KMS-11 (cell line): ENCODE measurements at regions not wholly inside any gene's neighbourhood (a gene's known extent, or its start where the extent isn't known, plus 50 kb on each side); places are given as distances from the start of the nearest gene placed in this dataset.

Experiments used
- H2AFZ ChIP-seq: fragments of 200-600 bp; sonication (generic); 2 replicates; pipeline ENCODE4 v1.6.1; 2016; ENCODE audit warnings: antibody characterized with exemption, mixed run types, low read depth
- H3K27ac ChIP-seq: fragments of 200-600 bp; sonication (generic); 2 replicates; pipeline ENCODE4 v1.6.1; 2016; ENCODE audit warnings: mild to moderate bottlenecking, mixed run types
- H3K27me3 ChIP-seq: fragments of 200-600 bp; sonication (generic); 2 replicates; pipeline ENCODE4 v1.6.1; 2017; ENCODE audit warnings: mild to moderate bottlenecking, low read depth, mixed run types, moderate library complexity; ENCODE audit not compliant: insufficient read depth
- H3K36me3 ChIP-seq: fragments of 200-600 bp; sonication (generic); 2 replicates; pipeline ENCODE4 v1.6.1; 2017; ENCODE audit warnings: mild to moderate bottlenecking, mixed run types; ENCODE audit not compliant: insufficient read depth
- H3K4me1 ChIP-seq: fragments of 200-600 bp; sonication (generic); 2 replicates; pipeline ENCODE4 v1.6.1; 2016; ENCODE audit warnings: mild to moderate bottlenecking, low read depth, mixed run types; ENCODE audit not compliant: poor library complexity, severe bottlenecking
- H3K4me2 ChIP-seq: fragments of 200-600 bp; sonication (generic); 2 replicates; pipeline ENCODE4 v1.7.0; 2016; ENCODE audit warnings: mild to moderate bottlenecking, mixed run types
- H3K4me3 ChIP-seq: fragments of 200-600 bp; sonication (generic); IDR thresholded peaks from 2 replicates; pipeline ENCODE4 v1.6.1; 2017; ENCODE audit warnings: low read depth, low read length, mixed read lengths; ENCODE audit not compliant: insufficient read depth
- H3K79me2 ChIP-seq: fragments of 200-600 bp; sonication (generic); 2 replicates; pipeline ENCODE4 v1.6.1; 2016; ENCODE audit warnings: low read depth, mixed run types; ENCODE audit not compliant: insufficient read depth
- H3K9ac ChIP-seq: fragments of 200-600 bp; sonication (generic); 2 replicates; pipeline ENCODE4 v1.6.1; 2016; ENCODE audit warnings: mild to moderate bottlenecking, mixed run types
- H4K20me1 ChIP-seq: fragments of 200-600 bp; sonication (generic); 2 replicates; pipeline ENCODE4 v1.6.1; 2016; ENCODE audit warnings: mild to moderate bottlenecking, mixed run types; ENCODE audit not compliant: insufficient read depth
- TF ChIP-seq, protein P1 (sequence below): fragments of 200-600 bp; sonication (generic); conservative IDR thresholded peaks from 2 replicates; pipeline ENCODE4 v1.6.1; 2017; ENCODE audit warnings: low read depth, mild to moderate bottlenecking, antibody characterized with exemption, low read length, moderate library complexity, mixed read lengths

DNA sequence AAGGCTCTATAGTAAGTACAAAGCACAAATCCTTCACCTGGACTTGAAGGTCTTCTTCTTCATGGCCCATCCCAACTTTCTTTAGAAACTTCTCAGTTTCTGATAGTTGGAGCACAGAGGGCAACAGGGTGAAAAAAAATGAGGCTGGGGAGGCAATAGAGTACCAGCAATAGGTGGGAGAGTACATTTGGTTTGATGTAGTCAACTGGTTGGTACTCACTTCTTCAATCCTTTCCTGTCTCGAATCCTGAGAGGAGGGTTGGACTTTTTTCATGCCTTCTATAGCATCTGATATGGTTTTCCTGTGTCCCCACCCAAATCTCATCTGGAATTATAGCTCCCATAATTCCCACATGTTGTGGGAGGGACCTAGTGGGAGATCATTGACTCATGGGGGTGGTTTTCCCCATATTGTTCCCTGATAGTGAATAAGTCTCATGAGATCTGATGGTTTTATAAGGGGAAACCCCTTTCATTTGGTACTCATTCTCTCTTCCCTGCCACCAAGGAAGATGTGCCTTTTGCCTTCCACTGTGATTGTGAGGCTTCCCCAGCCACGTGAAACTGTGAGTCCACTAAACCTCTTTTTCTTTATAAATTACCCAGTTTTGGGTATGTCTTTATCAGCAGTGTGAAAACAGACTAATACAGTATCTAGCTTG, 75.9 kb upstream of the LCLAT1 start:
- Histone ChIP-seq H3K4me1 (no peaks in the 10 kb centered on the region), H2AFZ (no peak overlapping the region), H3K4me2 (no peak overlapping the region), H3K36me3 (no peaks in the 10 kb centered on the region), H4K20me1 (no peaks in the 10 kb centered on the region), H3K27ac (no peak overlapping the region), H3K4me3 (no peak overlapping the region), H3K9ac (no peak overlapping the region), H3K27me3 (no peaks in the 10 kb centered on the region), H3K79me2 (no peaks in the 10 kb centered on the region)
- TF ChIP-seq, protein P1, sequence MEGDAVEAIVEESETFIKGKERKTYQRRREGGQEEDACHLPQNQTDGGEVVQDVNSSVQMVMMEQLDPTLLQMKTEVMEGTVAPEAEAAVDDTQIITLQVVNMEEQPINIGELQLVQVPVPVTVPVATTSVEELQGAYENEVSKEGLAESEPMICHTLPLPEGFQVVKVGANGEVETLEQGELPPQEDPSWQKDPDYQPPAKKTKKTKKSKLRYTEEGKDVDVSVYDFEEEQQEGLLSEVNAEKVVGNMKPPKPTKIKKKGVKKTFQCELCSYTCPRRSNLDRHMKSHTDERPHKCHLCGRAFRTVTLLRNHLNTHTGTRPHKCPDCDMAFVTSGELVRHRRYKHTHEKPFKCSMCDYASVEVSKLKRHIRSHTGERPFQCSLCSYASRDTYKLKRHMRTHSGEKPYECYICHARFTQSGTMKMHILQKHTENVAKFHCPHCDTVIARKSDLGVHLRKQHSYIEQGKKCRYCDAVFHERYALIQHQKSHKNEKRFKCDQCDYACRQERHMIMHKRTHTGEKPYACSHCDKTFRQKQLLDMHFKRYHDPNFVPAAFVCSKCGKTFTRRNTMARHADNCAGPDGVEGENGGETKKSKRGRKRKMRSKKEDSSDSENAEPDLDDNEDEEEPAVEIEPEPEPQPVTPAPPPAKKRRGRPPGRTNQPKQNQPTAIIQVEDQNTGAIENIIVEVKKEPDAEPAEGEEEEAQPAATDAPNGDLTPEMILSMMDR = no peak

DNA sequence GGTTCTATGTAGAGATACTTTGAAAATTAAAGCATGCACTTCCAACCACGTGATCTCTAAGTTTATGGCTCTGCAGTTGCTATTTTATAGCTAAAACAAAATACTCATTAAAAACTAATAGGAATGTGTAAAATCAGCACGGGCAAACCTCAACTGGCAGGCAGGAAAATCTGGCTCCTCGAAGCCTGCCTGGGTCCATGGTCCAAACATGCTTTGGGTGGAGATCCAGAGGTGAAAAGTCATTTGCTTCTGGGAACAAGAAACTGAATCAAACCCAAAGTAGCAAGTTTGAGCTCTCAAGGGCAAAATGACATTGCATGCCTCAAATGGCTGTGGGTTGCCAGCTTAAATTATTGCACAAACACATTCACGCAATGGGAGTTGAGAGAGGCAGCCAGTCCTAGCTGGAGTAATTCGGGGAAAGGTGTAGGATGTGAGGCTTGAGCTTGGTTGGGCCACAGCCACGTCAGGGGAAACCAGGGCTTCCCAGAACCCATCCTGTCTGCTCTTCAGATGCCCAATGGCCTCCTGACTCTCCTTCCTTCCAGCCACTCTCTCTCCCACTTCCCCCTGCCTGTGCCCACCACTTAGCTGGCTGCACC, 75.2 kb upstream of the LCLAT1 start:
- Histone ChIP-seq H3K4me3 (no peak overlapping the region), H3K4me1 (no peaks in the 10 kb centered on the region), H3K9ac (no peak overlapping the region), H3K27me3 (no peaks in the 10 kb centered on the region), H3K79me2 (no peaks in the 10 kb centered on the region), H3K27ac (no peak overlapping the region), H3K4me2 (no peak overlapping the region), H4K20me1 (no peaks in the 10 kb centered on the region), H3K36me3 (no peaks in the 10 kb centered on the region), H2AFZ (no peak overlapping the region)
- TF ChIP-seq, protein P1 = no peak

DNA sequence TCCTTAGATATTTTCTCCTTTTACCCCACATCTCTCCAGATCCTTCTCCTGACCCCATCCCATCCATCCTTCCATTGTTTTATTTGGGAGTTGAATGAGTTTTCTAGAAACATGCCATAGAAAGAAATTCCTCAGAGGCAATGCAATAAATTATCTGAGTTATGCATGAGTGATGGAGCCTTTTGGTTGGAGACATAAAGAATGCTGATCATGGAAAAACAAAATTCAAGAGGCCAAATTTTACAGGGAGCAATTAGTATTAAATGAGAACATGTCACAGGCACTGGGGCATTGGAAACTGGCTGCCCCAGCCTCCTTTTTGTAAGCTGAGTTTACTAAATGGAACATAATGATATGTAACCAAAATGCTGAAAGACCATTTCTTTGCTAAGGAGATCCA, 74.2 kb upstream of the LCLAT1 start:
- Histone ChIP-seq H2AFZ (no peak overlapping the region), H3K36me3 (no peaks in the 10 kb centered on the region), H3K4me3 (no peak overlapping the region), H3K4me2 (no peak overlapping the region), H3K79me2 (no peaks in the 10 kb centered on the region), H4K20me1 (no peaks in the 10 kb centered on the region), H3K27ac (no peak overlapping the region), H3K4me1 (no peaks in the 10 kb centered on the region), H3K9ac (no peak overlapping the region), H3K27me3 (no peaks in the 10 kb centered on the region)
- TF ChIP-seq, protein P1 = no peak

DNA sequence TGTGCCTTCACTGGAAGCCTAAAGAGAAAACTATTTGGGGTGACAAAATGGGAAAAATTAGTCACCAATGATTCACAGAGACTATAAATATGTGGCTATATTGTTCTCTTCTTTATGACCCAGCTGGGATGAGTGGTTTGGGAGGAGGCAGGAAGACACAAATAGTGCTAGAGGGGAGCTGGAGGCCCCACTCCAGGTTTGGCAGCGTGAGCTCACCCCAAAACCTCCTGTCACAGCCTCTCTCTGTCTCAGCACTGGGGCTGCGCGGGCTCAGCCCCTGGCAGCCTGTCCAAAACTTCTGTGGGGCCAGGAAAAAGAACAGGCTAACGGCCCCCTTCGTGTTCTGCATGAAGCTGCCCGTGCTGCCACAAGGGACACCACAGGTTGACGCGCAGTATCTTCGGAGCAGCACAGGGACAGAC, 73.2 kb upstream of the LCLAT1 start:
- no peak overlapping the region for H3K4me2 ChIP-seq
- H3K9ac ChIP-seq = no peak overlapping the region
- H3K4me3 ChIP-seq = no peak overlapping the region
- no peaks in the 10 kb centered on the region for H3K4me1 ChIP-seq
- TF ChIP-seq, protein P1 = no peak
- no peaks in the 10 kb centered on the region for H3K36me3 ChIP-seq
- no peaks in the 10 kb centered on the region for H3K79me2 ChIP-seq
- no peaks in the 10 kb centered on the region for H3K27me3 ChIP-seq
- H2AFZ ChIP-seq = no peak overlapping the region
- H4K20me1 ChIP-seq = no peaks in the 10 kb centered on the region
- H3K27ac ChIP-seq = no peak overlapping the region
